Glomerular visceral epithelial cell (primary cell): ENCODE measurements at regions not wholly inside any gene's neighbourhood (a gene's known extent, or its start where the extent isn't known, plus 50 kb on each side); places are given as distances from the start of the nearest gene placed in this dataset.
A peak's percentile ranks its signal among the peaks of the same experiment; 100 is the strongest.
"Not testable (repeated sequence)": the region's sequence is repeated elsewhere in the genome, so short reads cannot be mapped to it uniquely, and the experiment has no call there.

ENCODE experiments used
- DNase-seq: peaks from one replicate; pipeline ENCODE4 v3.0.0-alpha.2; 2016; ENCODE audit errors: extremely low spot score

DNA sequence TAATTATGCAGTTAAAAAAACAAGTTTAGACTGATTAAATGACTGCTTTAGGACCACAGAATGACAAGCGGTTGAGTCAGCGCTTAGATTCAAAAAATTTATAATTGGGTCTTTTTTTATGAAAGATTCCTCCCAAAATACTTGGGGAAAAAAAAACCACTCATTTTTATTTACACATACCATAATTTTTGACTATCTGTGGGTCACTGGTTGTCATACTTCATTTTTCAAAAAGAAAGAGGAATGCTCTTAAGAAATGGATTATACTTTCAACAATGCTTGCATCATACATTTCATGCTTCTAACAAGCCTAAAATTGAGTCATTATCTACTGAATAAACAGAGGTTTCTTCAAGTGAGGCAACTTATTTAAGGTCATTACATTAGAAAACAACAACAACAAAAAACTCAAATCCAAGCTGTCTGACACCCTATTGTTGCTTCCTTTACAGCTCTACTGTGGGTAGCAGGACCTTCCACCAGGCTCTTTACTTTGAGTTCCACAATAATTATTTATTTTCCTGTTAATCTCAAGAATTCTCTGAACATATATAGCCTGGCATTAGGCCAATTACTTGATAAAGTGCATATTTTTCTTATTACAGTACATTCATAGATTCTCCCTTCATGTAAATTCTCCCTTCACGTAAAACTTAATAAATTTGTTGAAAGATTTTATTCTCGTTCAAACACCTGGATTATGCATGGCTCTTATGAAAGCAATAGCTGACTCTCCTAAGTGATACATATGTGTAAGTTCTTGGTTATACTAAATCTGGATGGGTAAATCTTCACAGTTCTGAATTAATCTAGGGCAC lies 445.5 kb downstream of the PCDH10 start:
- no peak for DNase-seq

GRCh38 chr4:133593764-133594163 lies 444.7 kb downstream of the PCDH10 start:
- DNase-seq, result no peak

GRCh38 chr4:133592591-133592990 lies 443.5 kb downstream of the PCDH10 start:
- DNase-seq, result no peak

DNA sequence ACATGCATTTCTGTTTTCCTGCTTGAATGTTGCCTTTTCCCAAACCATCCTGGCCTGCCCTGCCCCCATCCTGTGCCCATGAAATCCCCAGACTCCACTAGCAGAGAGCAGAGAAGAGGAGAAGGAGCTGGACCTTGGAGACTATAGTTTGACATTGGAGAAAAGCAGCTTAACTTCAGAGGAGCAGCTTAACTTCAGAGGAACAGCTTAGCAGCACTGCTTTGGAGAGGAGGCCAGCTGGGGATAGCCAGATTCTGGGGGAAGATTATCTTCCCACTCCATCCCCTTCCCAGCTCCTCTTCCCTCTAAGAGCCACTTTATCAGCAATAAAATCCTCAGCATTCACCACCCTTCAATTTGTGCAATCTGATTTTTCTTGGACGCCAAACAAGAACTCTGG lies 443.0 kb downstream of the PCDH10 start:
- no peak for DNase-seq

DNA sequence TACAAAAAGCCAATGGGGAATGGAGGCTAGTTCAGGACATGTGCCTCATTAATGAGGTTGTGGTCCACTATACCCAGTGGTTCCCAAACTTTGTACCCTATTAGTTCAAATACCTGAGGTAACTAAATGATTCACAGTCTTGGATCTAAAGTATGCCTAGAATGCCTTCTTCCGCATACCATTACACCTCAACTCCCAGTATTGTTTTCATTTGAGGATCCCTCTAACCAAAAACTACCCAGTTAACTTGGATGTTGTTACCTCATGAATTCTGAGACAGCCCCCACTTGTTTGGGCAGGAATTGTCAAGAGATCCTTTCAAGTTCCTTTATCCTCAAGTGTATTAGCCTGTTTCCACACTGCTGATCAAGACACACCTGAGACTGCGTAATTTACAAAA lies 439.2 kb downstream of the PCDH10 start:
- DNase-seq, result peak; percentile 33

DNA sequence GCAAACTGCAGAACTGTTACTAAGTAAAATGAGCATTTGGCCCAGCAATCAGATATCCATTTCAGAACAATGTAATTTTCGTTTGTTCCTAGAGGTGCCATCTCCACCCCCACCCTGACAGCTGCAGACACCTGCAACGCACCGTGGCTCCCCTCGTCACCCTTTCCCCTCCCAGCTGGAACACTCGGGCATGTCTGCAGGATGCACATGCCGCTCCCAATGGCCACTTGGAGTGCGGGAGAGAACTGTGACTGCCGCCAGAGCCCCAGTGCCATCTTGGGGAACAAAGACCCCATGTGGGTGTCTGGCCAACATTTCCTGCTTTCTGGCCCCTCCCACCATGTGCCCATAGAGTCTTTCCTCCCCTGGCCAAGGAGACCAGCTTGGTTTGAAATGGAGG lies 436.2 kb downstream of the PCDH10 start:
- DNase-seq, result no peak

GRCh38 chr4:133584714-133585113 lies 435.6 kb downstream of the PCDH10 start:
- DNase-seq, result no peak

DNA sequence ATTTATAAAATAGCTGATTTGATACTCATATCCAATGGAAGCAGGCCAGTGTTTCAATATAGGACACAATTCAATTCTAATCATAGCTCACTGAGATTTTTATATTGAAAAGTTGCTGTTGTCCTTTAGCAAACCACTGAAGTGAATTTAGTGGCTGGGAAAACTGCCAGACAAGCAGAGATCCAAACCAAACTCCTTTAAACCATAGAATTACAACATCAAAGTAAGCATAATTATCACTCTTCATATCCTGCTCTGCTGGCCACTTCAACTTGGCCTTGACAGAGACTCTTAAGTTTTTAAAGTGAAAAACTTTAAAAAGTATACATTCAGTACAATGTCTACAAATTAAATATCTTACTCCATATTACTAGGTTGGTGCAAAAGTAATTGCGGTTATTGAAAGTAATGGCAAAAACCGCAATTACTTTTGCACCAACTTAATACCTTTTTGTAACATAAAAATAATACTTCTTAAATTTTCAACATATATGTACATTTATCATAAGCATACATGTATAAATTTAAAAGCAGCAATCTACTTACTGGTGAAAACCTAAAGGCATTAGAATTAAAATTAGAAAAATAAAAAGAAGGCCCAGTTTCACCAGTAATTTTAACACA lies 433.0 kb downstream of the PCDH10 start:
- DNase-seq, result peak; percentile 29

- DNase-seq, result no peak
Measured at GRCh38 chr4:133574248-133574647, 425.2 kb downstream of the PCDH10 start.

DNA sequence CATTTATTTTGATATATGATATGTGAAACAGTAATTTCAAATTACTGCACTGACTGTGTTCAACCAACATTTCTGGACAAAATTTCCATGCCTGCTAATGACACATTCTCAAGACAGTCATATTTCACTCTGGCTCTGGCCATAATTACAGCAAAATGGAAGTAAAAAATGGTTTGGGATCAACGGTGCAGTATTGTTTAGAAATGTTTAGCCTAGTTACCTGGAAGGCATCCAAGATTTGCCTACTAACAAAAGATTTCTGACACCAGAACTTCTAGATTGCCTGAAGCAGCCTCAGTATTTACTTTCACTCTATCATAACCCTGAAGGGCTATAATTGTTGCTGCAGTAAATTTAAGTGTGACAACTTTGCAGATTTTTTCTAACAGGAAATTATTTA lies 416.3 kb downstream of the PCDH10 start:
- DNase-seq, result peak; percentile 42

DNA sequence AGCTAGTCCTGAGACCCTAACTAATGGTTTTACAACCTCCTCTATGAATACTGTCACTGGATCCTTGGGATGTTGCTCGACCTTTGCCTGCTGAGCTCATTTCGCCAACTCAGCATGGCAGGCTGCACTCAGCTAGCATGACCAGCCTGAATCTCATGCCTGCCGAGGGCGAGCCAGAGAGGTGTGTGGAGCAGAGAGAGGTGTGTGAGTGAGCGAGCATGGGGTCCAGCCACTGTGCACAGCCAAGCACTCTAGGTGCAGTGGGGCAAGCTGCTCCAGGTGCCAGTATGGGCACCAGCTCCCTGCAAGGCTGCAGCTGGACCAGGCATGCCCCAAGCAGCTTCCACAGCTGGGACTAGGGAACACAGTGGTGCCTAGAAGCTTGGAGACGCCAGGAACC lies 410.9 kb downstream of the PCDH10 start:
- DNase-seq, result no peak

- DNase-seq, result no peak
Measured at GRCh38 chr4:133555671-133556070, 406.6 kb downstream of the PCDH10 start.

DNA sequence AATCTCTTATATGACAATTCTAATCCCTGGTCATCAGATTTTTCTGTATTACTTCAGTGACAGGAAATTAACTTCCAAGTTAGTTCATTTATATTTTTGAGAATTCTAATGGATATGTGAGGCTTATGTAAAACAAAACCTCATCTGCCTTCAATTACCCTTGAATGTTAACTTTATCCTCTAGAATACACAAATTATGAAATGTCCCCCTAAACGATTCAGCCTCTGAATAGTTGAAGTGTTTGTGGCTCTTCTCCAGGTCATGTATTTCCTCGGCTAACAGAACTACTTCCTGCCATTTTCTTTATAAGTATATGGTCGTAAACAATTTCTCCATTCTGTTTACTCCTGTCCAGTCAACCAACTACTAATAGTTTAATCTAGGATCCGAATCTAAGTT lies 401.3 kb downstream of the PCDH10 start:
- DNase-seq, result no peak

GRCh38 chr4:133544097-133544496 lies 395.0 kb downstream of the PCDH10 start:
- DNase-seq, result no peak

GRCh38 chr4:133537780-133538281 lies 388.7 kb downstream of the PCDH10 start:
- no peak for DNase-seq

- DNase-seq, result not testable (repeated sequence)
Measured at GRCh38 chr4:133534224-133534623, 385.1 kb downstream of the PCDH10 start.

- DNase-seq, result no peak
Measured at GRCh38 chr4:133524369-133524768, 375.3 kb downstream of the PCDH10 start.

GRCh38 chr4:133513901-133514300 lies 364.8 kb downstream of the PCDH10 start:
- no peak for DNase-seq

DNA sequence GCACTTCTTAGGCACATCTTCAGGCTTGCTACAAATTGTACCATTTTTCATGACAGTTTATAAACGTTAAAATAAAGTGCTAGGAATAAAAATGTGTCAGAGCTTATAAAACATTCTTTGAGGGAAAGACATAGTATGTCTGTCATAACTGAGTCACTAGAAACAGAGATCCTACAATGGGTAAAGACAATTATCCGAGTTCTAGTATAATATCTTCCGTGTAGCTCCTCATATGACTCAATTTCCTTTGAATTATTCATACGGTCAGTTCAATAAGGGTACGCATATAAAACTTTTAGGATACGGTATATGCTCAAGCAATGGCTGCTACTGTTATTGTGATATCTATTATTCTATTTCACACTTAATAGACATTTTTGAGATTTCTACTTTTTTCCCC lies 349.1 kb downstream of the PCDH10 start:
- no peak for DNase-seq

- DNase-seq, result no peak
Measured at GRCh38 chr4:133493776-133494175, 344.7 kb downstream of the PCDH10 start.

GRCh38 chr4:133493241-133493640 lies 344.1 kb downstream of the PCDH10 start:
- no peak for DNase-seq

DNA sequence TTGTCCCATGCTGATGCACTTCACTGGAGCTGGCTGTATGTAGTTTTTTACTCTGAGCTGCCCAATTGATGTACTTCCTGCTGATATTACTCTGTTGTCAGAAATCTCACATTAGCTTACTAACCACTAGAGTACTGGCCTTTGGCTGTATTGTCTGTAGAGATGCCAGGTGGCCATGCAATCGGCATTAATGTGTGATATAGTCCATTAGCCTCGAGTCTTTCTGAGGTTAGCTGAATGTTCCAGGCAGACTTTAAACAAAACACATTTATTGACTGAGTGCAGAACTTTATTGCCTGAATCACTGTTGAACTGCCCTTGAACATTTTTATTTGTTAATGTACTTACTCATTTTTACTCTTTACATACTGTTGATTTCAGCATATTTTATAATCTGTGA lies 335.2 kb downstream of the PCDH10 start:
- DNase-seq, result peak; percentile 17

- peak; percentile 29 for DNase-seq
Measured at GRCh38 chr4:133483600-133484246, 334.6 kb downstream of the PCDH10 start.
